Aorta (tissue), 5 donors: ENCODE measurements at regions not wholly inside any gene's neighbourhood (a gene's known extent, or its start where the extent isn't known, plus 50 kb on each side); places are given as distances from the start of the nearest gene placed in this dataset.

Experiments used
- ATAC-seq: fragments of 200-7000 bp; cut with Tn5 transposase; one replicate; pipeline ENCODE4 v1.9.1; 2022; ENCODE audit warnings: moderate library complexity; ENCODE audit not compliant: low FRiP score
- DNase-seq, 2 donors: peaks; one replicate each; pipeline ENCODE4 v3.0.0-alpha.2; 2020
- H3K27ac ChIP-seq, 2 donors: one replicate each; pipeline ENCODE4 v1.5.1; 2013; ENCODE audit warnings: low read length in 2 of 2, mild to moderate bottlenecking in 2 of 2, moderate library complexity in 2 of 2, control low read depth in 1 of 2, inconsistent platforms in 1 of 2, low read depth in 1 of 2
- H3K27me3 ChIP-seq, 2 donors: one replicate each; pipeline ENCODE4 v1.6.1; 2013; ENCODE audit warnings: control low read depth in 1 of 2, low read length in 1 of 2, mild to moderate bottlenecking in 1 of 2, moderate library complexity in 1 of 2; ENCODE audit not compliant: insufficient read depth in 2 of 2, control insufficient read depth in 1 of 2
- H3K36me3 ChIP-seq, 2 donors: one replicate each; pipeline ENCODE4 v1.6.1; 2013; ENCODE audit warnings: control low read depth in 1 of 2, low read length in 1 of 2, mild to moderate bottlenecking in 1 of 2; ENCODE audit not compliant: insufficient read depth in 2 of 2, control insufficient read depth in 1 of 2
- H3K4me1 ChIP-seq, 2 donors: one replicate each; pipeline ENCODE4 v1.6.1; 2013; ENCODE audit warnings: low read length in 2 of 2, control low read depth in 1 of 2, mild to moderate bottlenecking in 1 of 2, moderate library complexity in 1 of 2; ENCODE audit not compliant: insufficient read depth in 2 of 2, control insufficient read depth in 1 of 2
- H3K4me3 ChIP-seq, 2 donors: one replicate each; pipeline ENCODE4 v1.5.1; 2013; ENCODE audit warnings: low read length in 2 of 2, control low read depth in 1 of 2, mild to moderate bottlenecking in 1 of 2
- H3K9me3 ChIP-seq: one replicate; pipeline ENCODE4 v1.6.1; 2013; ENCODE audit warnings: mild to moderate bottlenecking, low read length; ENCODE audit not compliant: control insufficient read depth
- WGBS, 2 donors: extraction: QIAGEN DNeasy Blood & Tissue Kit; methylation state at CpG; one replicate each; pipeline ENCODE4 v1.1.7; 2013; 5-methylcytosine and 5-hydroxymethylcytosine counted together
- intact Hi-C, 2 donors: fragments of 100-400 bp; cut with DNase I; formaldehyde crosslinking; loops; one replicate each; pipeline versions ENCODE4 v1.14.2 to v1.15.0; 2022
- donor health status: healthy with polysubstance abuse.
- donor health status: Bipolar disorder and iron deficiency.
- donor health status: DM: no; HTN: no; CAD: no.
- donor health status: DM: no; HTN: no; CAD: no.
- donor health status: DM: yes; HTN: yes; CAD: no.

- no peak for DNase-seq
- no peaks in the 10 kb centered on the region for H3K36me3 ChIP-seq
- H3K27ac ChIP-seq = no peak overlapping the region
- intact Hi-C loops = no loop called here
- no peaks in the 10 kb centered on the region for H3K4me1 ChIP-seq
- H3K4me3 ChIP-seq = no peak overlapping the region
- no peaks in the 10 kb centered on the region for H3K9me3 ChIP-seq
- H3K27me3 ChIP-seq = no peaks in the 10 kb centered on the region
- ATAC-seq = no peak
- WGBS, 2 donors = 71 to 72% methylated on average over 4 of the region's 4 CpGs
These were observed 132.5 kb upstream of the PTER start for GRCh38 chr10:16304311-16304710.

GRCh38 chr10:16310440-16310839, 126.4 kb upstream of the PTER start:
- intact Hi-C loops = no loop called here
- 52 to 83% methylated on average over 1 of the region's 1 CpG for WGBS, 2 donors
- no peaks in the 10 kb centered on the region for H3K27me3 ChIP-seq
- no peaks in the 10 kb centered on the region for H3K36me3 ChIP-seq
- no peaks in the 10 kb centered on the region for H3K4me1 ChIP-seq
- no peak overlapping the region for H3K4me3 ChIP-seq
- DNase-seq = no peak
- no peak overlapping the region for H3K27ac ChIP-seq
- ATAC-seq = no peak
- H3K9me3 ChIP-seq = no peaks in the 10 kb centered on the region

DNA sequence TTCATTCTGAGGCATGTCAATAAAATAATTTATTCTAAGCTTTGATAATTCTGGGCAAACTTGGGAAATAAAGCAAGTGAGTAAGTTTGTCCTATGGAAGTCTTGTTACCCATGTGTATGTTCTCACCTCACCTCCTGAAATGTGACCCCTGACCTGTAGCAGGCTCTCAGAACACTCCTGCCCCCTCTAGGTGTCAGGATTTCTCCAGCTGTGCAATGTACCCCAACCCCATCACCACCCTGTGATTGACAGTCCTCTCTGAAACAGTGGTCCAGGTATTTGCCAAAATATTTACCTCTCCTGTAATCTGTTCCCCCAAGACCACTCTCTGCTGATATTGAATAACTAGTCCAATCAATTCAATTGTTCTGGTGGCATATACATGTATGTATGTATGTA, 122.6 kb upstream of the PTER start:
- Histone ChIP-seq H3K27me3 (no peaks in the 10 kb centered on the region), H3K4me3 (no peak overlapping the region), H3K9me3 (no peaks in the 10 kb centered on the region), H3K36me3 (no peaks in the 10 kb centered on the region), H3K4me1 (no peaks in the 10 kb centered on the region), H3K27ac (no peak overlapping the region)
- intact Hi-C loops = no loop called here
- DNase-seq (no peak), ATAC-seq (no peak)

- intact Hi-C loops = no loop called here
- no peak for DNase-seq
These were observed 119.9 kb upstream of the PTER start for GRCh38 chr10:16316733-16317390.

GRCh38 chr10:16341637-16342036, 95.2 kb upstream of the PTER start:
- Histone ChIP-seq H3K27me3 (peaks cover 0 to 2% of the 10 kb centered on the region in 2 donors), H3K27ac (no peak overlapping the region), H3K4me1 (no peaks in the 10 kb centered on the region), H3K9me3 (no peaks in the 10 kb centered on the region), H3K36me3 (no peaks in the 10 kb centered on the region), H3K4me3 (no peak overlapping the region)
- DNase-seq (no peak), ATAC-seq (no peak)
- intact Hi-C loops = no loop called here
- WGBS, 2 donors = 67% methylated on average over 2 of the region's 2 CpGs

More at GRCh38 chr10:16316733-16317390, 119.9 kb upstream of the PTER start:
- Histone ChIP-seq H3K9me3 (no peaks in the 10 kb centered on the region), H3K4me3 (no peak overlapping the region), H3K27ac (no peak overlapping the region), H3K36me3 (no peaks in the 10 kb centered on the region), H3K27me3 (no peaks in the 10 kb centered on the region), H3K4me1 (no peaks in the 10 kb centered on the region)
- WGBS, 2 donors = 75 to 79% methylated on average over 7 of the region's 7 CpGs
- ATAC-seq = no peak

DNA sequence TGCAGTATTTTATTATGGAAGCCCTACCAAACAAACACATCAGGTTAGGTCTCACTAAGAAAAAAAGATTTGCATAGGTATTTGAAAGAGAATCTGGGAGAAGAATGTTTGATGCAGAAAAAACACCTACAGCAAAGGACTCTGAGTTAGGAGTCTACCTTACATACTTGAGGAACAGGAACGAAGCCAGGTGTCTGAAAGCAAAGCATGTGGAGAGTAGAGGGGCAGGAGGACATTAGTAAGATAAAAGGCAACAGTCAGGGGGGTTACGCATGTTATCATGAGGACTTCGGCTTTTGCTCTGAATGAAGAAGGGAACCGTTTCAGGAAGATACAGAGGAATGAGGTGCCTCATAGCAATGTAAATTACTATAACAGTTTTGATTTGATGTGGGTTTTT, 87.9 kb upstream of the PTER start:
- intact Hi-C loops = no loop called here
- Histone ChIP-seq H3K27ac (no peak overlapping the region), H3K36me3 (no peaks in the 10 kb centered on the region), H3K9me3 (no peaks in the 10 kb centered on the region), H3K4me1 (no peaks in the 10 kb centered on the region), H3K4me3 (no peak overlapping the region), H3K27me3 (peaks cover 0 to 2% of the 10 kb centered on the region in 2 donors)
- WGBS, 2 donors = 67 to 68% methylated on average over 4 of the region's 4 CpGs
- no peak for DNase-seq
- ATAC-seq = no peak

- intact Hi-C loops = no loop called here
- Histone ChIP-seq H3K27me3 (no peaks in the 10 kb centered on the region), H3K9me3 (no peaks in the 10 kb centered on the region), H3K36me3 (no peaks in the 10 kb centered on the region), H3K27ac (no peak overlapping the region), H3K4me3 (no peak overlapping the region), H3K4me1 (no peaks in the 10 kb centered on the region)
- DNase-seq (no peak), ATAC-seq (no peak)
- 87 to 90% methylated on average over 5 of the region's 5 CpGs for WGBS, 2 donors
These were observed 84.7 kb upstream of the PTER start for GRCh38 chr10:16352146-16352545.

DNA sequence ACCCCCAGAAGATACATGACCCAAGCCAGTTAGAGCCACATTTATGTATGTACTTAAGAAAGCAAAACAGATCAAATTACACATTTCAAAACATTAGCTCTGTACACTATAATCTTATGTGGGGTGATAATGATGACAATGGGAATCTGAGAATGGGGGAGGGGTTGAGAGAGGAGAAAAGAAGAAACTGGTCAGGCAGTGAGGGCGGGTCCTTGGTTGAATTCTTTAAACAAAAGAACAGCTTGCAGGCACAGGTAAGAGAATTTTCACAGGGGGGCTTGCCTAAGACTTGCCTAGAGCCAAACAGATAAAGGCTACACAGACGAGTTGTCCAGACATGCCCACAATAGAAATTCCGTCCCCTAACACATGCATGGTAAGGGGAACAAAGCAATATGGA, 76.8 kb upstream of the PTER start:
- no peaks in the 10 kb centered on the region for H3K27me3 ChIP-seq
- whole genome bisulfite sequencing, 2 donors = 78 to 87% methylated on average over 3 of the region's 3 CpGs
- intact Hi-C loops = no loop called here
- no peak overlapping the region for H3K27ac ChIP-seq
- peaks cover 5% of the 10 kb centered on the region for H3K9me3 ChIP-seq
- ATAC-seq = no peak
- no peaks in the 10 kb centered on the region for H3K36me3 ChIP-seq
- H3K4me1 ChIP-seq = no peaks in the 10 kb centered on the region
- no peak for DNase-seq
- no peak overlapping the region for H3K4me3 ChIP-seq

DNA sequence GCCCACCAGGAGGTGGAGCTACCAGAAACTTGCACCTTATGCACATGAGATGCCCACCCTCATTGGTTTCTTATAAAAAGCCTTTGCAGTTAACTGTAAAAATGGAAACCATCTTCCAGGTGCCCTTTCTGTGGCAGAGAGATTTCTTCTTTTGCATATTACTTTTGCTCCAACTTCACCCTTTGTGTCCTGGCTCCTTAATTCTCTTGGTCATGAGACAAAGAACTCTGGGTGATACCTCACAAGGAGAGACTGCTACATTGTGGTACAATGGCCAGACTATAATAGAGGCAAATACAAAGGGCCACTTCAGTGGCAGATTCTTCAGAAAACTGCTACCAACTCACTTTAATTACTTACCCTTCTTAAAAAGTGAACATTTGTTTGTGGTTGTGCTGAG, 76.4 kb upstream of the PTER start:
- peaks cover 5% of the 10 kb centered on the region for H3K9me3 ChIP-seq
- no peak overlapping the region for H3K27ac ChIP-seq
- H3K27me3 ChIP-seq = no peaks in the 10 kb centered on the region
- H3K4me3 ChIP-seq = no peak overlapping the region
- no peaks in the 10 kb centered on the region for H3K36me3 ChIP-seq
- no peaks in the 10 kb centered on the region for H3K4me1 ChIP-seq
- ATAC-seq (no peak), DNase-seq (no peak)
- intact Hi-C loops = no loop called here
